Stimulated activated CD4-positive, alpha-beta T cell treated with anti-CD3 and anti-CD28 coated beads, TNF-alpha, amount 100 ng/mL, for 4 hours (primary cell): ENCODE measurements at regions not wholly inside any gene's neighbourhood (a gene's known extent, or its start where the extent isn't known, plus 50 kb on each side); places are given as distances from the start of the nearest gene placed in this dataset.

ENCODE experiments used
- DNase-seq, 3 experiments: peaks; one replicate each; pipeline ENCODE4 v3.0.0-alpha.2; 2020; ENCODE audit warnings: low read depth in 3 of 3

- DNase-seq = no peak
These were observed 542.5 kb upstream of the PKN2 start for GRCh38 chr1:88141499-88142074.

- no peak for DNase-seq
These were observed 538.3 kb upstream of the PKN2 start for GRCh38 chr1:88145752-88146151.

- no peak for DNase-seq
These were observed 534.4 kb upstream of the PKN2 start for GRCh38 chr1:88149686-88150085.

DNA sequence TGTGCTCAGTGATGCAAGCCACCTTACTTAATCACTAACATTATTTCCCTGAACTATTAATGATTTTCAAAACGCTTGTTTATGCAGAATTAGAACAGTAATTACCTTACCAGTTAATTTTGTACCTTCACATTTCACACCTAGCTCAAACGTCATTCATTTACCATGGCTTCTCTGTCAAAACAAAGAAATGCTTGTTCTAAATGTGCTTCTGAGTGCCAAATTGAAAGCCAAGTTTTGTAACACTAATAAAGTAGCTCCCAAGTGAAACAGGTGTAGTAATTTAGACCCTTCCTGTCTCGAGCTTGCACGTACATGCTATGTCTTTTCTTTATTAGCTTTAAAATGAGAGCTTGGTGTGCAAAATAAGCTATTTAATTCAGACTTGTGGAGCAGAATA is 533.7 kb upstream of the PKN2 start:
- DNase-seq = no peak

DNA sequence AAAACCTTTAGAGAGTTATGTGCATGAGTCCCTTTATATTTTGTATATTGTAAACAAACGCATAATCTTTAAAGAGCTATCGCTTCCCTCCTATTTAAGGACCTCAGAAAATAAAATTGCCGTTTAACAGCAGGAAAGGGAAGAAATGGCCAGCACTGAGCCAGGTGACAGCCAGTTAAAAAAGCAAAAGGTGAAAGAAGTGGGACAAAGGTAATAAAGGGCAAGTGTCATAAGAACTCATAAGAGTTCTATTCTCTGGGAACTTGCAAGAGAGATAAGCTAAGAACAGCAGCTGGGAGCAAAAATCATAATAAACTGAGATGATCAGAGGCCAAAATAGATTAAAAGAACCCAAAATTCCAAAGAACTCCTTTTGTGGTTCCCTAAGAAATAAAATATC is 520.9 kb upstream of the PKN2 start:
- no peak for DNase-seq

DNA sequence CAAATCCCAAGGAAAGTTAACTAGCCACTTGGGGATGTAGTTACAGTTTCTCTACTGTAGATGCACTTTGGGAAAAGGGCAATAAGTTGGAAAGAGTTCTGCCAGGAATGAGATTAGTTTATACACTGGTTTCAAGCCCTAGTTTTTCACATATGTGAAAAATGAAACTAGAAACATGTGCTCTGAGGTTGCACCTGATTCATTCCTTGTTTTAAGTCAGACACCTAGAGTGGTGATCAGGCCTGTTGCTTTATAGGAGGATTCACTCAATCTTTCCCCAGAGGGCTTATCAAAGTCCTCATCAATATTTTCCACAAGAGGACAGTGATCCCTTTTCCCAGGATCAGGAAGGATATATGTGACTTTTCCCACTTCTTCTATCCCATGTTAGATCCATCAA is 515.9 kb upstream of the PKN2 start:
- DNase-seq = no peak

GRCh38 chr1:88169139-88169538 is 514.9 kb upstream of the PKN2 start:
- DNase-seq = no peak

DNA sequence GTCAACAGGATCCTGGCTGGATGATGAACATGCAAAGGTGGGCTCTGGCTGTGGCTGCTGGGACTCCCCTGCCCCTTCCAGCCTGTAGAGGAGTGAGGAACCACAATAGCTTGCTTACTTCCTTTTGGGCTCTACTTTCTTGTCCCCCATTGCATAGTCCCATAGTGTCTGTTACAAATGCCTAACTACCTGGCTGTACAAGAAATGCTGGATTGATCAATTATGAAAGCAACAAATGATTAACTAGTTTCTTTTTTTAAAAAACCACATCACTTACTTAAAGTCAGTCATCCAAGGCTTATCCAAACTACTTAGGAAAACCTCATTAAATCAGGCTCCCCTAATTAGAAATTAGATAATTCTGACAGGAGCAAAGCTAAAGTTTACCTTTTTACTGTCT is 514.1 kb upstream of the PKN2 start:
- DNase-seq = no peak

DNA sequence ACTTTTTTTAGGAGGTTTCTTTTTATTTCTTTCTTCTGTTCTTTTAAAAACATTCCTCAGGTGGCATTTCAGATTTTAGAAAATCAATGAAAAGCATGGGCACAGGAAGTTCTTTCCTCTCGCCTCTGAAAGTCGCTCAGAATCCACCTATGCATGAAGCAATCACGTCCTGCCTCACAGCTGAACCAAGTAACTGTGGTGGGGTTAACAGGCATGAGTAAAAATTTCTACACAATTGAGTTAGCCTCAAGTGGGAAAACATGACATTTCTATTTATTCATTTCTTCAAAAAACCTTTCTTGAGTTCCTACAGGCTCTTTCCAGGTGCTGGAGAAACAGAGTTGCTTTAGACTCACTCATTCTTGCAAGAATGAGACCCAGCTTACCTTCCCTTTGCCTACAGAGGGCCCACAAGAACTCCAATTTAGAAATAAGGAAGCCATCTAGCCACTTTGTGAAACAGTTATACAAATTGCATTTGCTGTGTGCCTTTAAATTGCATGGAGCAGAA is 508.9 kb upstream of the PKN2 start:
- DNase-seq = no peak

GRCh38 chr1:88175631-88176226 is 508.3 kb upstream of the PKN2 start:
- DNase-seq = no peak

DNA sequence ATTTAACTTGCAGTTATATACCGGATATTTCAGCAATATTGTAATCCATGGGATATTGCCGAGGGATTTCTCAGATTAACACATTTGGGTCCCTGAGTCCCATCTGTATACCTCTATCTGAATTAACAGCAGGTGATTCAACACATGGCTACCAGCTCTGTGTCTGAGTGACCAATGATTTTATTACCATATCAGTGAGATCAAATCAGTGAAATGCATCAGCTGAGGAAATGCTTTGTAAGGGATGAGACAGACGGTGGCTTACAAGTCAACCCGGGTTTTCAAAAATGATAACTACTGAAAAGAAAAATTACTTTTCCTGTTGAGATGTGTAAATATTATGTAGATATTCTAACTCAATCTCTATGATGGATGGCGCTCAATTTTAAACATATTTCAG is 504.1 kb upstream of the PKN2 start:
- DNase-seq = no peak

- peak; percentile 2 to 9 (median 8) for DNase-seq
These were observed 503.5 kb upstream of the PKN2 start for GRCh38 chr1:88180449-88181108.

- DNase-seq = no peak
These were observed 497.2 kb upstream of the PKN2 start for GRCh38 chr1:88186911-88187310.

- DNase-seq = no peak
These were observed 496.0 kb upstream of the PKN2 start for GRCh38 chr1:88188038-88188437.

DNA sequence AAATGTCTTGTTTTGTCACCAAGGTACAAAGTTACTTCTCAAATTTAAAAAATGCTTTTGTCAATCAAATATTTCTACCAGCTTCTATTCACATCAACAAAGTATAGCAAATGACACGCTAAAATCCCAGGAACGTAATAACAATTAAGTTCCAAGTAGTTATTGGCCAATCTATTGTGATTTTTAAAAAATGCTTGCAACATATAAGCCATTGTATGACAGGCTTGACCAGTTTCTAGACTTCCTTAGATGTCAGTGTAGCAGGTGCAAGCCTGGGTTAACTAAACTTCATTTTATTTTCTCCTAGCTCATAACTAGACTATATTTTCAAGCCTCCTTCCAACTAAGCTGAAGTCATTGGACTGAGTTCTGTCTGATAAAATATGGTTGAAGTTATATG is 494.5 kb upstream of the PKN2 start:
- no peak for DNase-seq

- DNase-seq = no peak
These were observed 492.2 kb upstream of the PKN2 start for GRCh38 chr1:88191917-88192316.

DNA sequence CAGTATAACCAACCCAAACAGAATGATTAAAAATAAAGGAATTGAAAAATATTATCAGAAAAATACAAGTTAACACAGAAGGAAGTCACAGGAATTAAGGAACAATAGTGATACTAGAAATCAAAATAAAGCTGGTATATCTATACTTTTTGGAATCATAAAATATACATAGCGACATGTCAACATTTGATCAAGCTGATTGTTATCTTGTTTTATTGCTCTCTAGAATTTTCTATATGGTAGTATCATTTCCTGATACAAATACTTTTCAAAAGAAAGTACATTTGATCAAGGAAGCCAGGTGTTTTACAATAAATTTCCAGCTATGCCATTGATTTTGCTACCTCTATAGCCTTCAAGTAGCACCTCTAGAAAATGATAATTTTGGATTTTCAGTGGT is 489.5 kb upstream of the PKN2 start:
- DNase-seq = no peak

DNA sequence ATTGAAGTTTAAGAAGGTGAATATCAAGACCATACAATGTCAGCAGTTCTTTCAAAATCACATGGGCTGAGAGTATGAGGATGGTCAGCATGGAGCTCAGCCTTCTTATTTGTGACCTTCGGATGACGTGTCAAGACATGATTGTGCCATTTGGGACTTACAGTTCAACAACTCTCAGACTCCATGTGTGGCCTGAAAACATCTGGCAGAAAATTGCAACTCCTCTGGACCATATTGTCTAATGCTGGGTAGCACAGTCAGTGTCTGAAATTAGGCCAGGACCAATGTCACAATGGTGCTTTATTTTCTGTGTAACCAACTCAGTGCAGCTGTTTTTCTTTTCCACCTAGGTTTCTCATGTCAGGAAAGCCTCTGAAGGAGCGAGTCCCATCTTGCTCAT is 483.5 kb upstream of the PKN2 start:
- DNase-seq = no peak

DNA sequence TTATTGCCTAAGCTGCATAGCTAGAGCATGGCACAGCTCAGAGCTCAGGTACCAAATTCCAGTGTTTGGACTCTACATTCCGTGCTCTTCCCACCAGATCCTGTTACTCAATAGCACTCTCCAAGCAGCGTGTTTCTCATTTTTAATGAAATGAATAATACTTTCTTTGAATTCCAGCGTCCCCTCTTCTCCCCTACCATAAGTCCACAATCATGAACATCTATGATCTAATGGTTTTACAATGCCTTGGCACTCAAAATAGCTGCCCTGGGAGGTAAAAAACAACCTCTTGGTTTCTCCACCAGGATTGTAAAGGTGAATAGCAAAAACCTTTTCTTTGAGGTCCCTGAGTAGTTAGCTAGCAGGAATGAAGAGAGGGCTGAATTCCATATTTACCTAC is 480.0 kb upstream of the PKN2 start:
- no peak for DNase-seq

- no peak for DNase-seq
These were observed 479.4 kb upstream of the PKN2 start for GRCh38 chr1:88204612-88205167.

- no peak for DNase-seq
These were observed 475.7 kb upstream of the PKN2 start for GRCh38 chr1:88208389-88208788.

DNA sequence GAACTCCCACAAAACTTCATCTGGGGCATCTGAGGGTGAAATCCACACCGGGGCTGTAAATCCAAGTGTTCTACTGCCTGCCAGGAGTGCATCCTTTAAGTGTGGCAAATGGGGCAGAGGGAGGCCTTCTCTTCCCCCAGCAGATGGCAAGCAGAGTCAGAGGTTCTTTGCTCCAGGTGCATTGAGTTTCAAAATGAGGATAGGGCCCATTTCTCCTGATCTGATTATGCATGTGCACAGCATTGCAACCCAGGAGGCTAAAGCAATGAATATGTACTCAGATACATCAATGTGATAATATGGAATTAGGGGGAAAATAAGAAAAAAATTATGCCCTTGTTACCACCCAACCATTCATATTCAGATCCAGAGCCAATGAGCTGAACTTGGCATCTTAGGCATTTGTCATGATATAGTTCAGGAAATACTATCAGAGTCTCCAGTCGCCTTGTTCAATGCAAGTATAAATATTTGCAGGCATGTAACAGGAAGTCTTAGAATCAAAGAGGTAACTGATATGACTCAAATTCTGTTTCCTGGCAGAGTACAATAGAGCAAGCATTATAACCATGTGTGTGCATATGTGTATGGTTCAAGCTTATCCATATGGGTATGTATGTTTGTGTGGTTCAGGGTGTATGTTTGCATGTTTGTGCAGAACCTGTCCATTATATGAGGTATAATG is 473.8 kb upstream of the PKN2 start:
- DNase-seq = no peak

GRCh38 chr1:88216441-88216840 is 467.6 kb upstream of the PKN2 start:
- no peak for DNase-seq
